ENCODE measurements at regions not wholly inside any gene's neighbourhood (a gene's known extent, or its start where the extent isn't known, plus 50 kb on each side); places are given as distances from the start of the nearest gene placed in this dataset.

DNA sequence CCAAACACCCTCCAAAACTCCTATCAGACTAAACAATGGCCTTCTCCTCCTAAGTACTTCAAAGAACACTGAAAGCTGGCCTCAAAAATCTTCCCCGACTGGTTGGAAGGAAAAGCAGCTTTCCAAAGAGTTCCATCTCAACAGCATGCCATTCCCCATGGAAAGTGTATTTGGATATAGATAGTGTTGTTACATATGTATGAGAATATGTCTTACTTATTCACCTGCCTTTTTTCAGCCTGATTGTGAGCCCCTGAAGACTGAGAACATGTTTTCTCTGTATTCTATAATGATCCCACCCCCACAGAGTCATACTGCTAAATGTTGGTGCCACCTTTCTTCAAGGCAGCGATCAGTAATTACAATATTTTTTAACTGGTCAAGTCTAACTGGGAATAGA is 185.4 kb upstream of the G2E3 start:
- DNase-seq (ENCODE audit: low read depth, low spot score), result no peak
- H3K27me3 ChIP-seq (ENCODE audit: insufficient read depth, insufficient read length), result no peaks in the 10 kb centered on the region
- no peak for TF ChIP-seq SUZ12 (IDR thresholded peaks at IDR 0.05; ENCODE audit: extremely low read depth, insufficient read depth, insufficient read length)
- no peak for TF ChIP-seq ZNF274 (IDR thresholded peaks at IDR 0.05; ENCODE audit: low read depth, low read length)
- no peak for TF ChIP-seq YY1 (IDR thresholded peaks at IDR 0.05; ENCODE audit: insufficient read depth, insufficient read length)
- H3K9ac ChIP-seq (ENCODE audit: insufficient read length, low read depth), result no peak overlapping the region
- H3K4me1 ChIP-seq (ENCODE audit: insufficient read depth, insufficient read length), result no peaks in the 10 kb centered on the region
- no peaks in the 10 kb centered on the region for H3K9me3 ChIP-seq (ENCODE audit: insufficient read depth, low read length)
- H3K4me3 ChIP-seq (ENCODE audit: insufficient read length, low read depth), result no peak overlapping the region
- H3K36me3 ChIP-seq (ENCODE audit: insufficient read depth, insufficient read length, low read length), result no peaks in the 10 kb centered on the region

DNA sequence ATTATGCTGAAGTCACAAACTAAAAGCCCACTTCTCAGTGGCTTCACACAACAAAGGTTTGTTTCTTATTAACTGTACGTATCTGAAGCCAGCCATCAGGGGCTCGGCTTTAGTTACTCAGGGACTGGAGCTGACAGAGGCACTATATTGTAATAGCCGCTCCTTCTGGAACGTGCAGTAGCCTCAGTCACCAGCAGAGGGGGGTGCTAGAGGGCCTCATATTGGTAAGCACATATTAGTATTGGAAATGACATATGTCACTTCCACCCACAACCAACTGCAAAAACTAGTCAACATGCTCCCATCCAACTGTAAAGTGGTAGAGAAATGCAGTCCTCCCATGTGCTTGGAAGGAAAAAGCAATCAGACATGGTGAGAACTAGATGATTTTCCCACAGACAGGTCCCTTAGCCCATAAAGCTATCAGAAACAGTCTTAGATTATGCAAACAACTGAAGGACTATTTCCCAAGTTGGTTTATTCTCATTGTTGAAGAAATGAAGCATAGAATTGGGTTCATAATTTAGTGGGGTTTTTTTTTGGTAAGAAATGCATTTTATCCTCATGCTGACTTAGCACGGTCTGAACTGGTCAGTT is 183.6 kb upstream of the G2E3 start:
- H3K27me3 ChIP-seq (ENCODE audit: insufficient read depth, insufficient read length), result no peaks in the 10 kb centered on the region
- H3K36me3 ChIP-seq (ENCODE audit: insufficient read depth, insufficient read length, low read length), result no peaks in the 10 kb centered on the region
- H3K4me1 ChIP-seq (ENCODE audit: insufficient read depth, insufficient read length), result no peaks in the 10 kb centered on the region
- DNase-seq (ENCODE audit: low read depth, low spot score), result peak; percentile 33
- H3K4me3 ChIP-seq (ENCODE audit: insufficient read length, low read depth), result no peak overlapping the region
- no peak for TF ChIP-seq SUZ12 (IDR thresholded peaks at IDR 0.05; ENCODE audit: extremely low read depth, insufficient read depth, insufficient read length)
- H3K9ac ChIP-seq (ENCODE audit: insufficient read length, low read depth), result no peak overlapping the region
- H3K9me3 ChIP-seq (ENCODE audit: insufficient read depth, low read length), result no peaks in the 10 kb centered on the region

- H3K27me3 ChIP-seq (ENCODE audit: insufficient read depth, insufficient read length), result no peaks in the 10 kb centered on the region
- DNase-seq (ENCODE audit: low read depth, low spot score), result no peak
- H3K9ac ChIP-seq (ENCODE audit: insufficient read length, low read depth), result no peak overlapping the region
- H3K9me3 ChIP-seq (ENCODE audit: insufficient read depth, low read length), result no peaks in the 10 kb centered on the region
- H3K36me3 ChIP-seq (ENCODE audit: insufficient read depth, insufficient read length, low read length), result no peaks in the 10 kb centered on the region
- no peaks in the 10 kb centered on the region for H3K4me1 ChIP-seq (ENCODE audit: insufficient read depth, insufficient read length)
- H3K4me3 ChIP-seq (ENCODE audit: insufficient read length, low read depth), result no peak overlapping the region
- TF ChIP-seq SUZ12 (IDR thresholded peaks at IDR 0.05; ENCODE audit: extremely low read depth, insufficient read depth, insufficient read length) (no peak), ZNF274 (IDR thresholded peaks at IDR 0.05; ENCODE audit: low read depth, low read length) (no peak), YY1 (IDR thresholded peaks at IDR 0.05; ENCODE audit: insufficient read depth, insufficient read length) (no peak)
Measured at GRCh38 chr14:30381861-30382480, 177.0 kb upstream of the G2E3 start.

- no peak overlapping the region for H3K9ac ChIP-seq (ENCODE audit: insufficient read length, low read depth)
- DNase-seq (ENCODE audit: low read depth, low spot score), result no peak
- H3K27me3 ChIP-seq (ENCODE audit: insufficient read depth, insufficient read length), result no peaks in the 10 kb centered on the region
- no peaks in the 10 kb centered on the region for H3K9me3 ChIP-seq (ENCODE audit: insufficient read depth, low read length)
- H3K4me1 ChIP-seq (ENCODE audit: insufficient read depth, insufficient read length), result no peaks in the 10 kb centered on the region
- H3K4me3 ChIP-seq (ENCODE audit: insufficient read length, low read depth), result no peak overlapping the region
- no peaks in the 10 kb centered on the region for H3K36me3 ChIP-seq (ENCODE audit: insufficient read depth, insufficient read length, low read length)
- TF ChIP-seq YY1 (IDR thresholded peaks at IDR 0.05; ENCODE audit: insufficient read depth, insufficient read length) (no peak), ZNF274 (IDR thresholded peaks at IDR 0.05; ENCODE audit: low read depth, low read length) (no peak)
Measured at GRCh38 chr14:30385925-30386324, 173.0 kb upstream of the G2E3 start.

GRCh38 chr14:30387871-30388270 is 171.1 kb upstream of the G2E3 start:
- TF ChIP-seq ZNF274 (IDR thresholded peaks at IDR 0.05; ENCODE audit: low read depth, low read length) (no peak), SUZ12 (IDR thresholded peaks at IDR 0.05; ENCODE audit: extremely low read depth, insufficient read depth, insufficient read length) (no peak), YY1 (IDR thresholded peaks at IDR 0.05; ENCODE audit: insufficient read depth, insufficient read length) (no peak)
- no peak for DNase-seq (ENCODE audit: low read depth, low spot score)
- H3K9ac ChIP-seq (ENCODE audit: insufficient read length, low read depth), result no peak overlapping the region
- H3K36me3 ChIP-seq (ENCODE audit: insufficient read depth, insufficient read length, low read length), result no peaks in the 10 kb centered on the region
- no peaks in the 10 kb centered on the region for H3K9me3 ChIP-seq (ENCODE audit: insufficient read depth, low read length)
- H3K4me3 ChIP-seq (ENCODE audit: insufficient read length, low read depth), result no peak overlapping the region
- no peaks in the 10 kb centered on the region for H3K4me1 ChIP-seq (ENCODE audit: insufficient read depth, insufficient read length)
- no peaks in the 10 kb centered on the region for H3K27me3 ChIP-seq (ENCODE audit: insufficient read depth, insufficient read length)

GRCh38 chr14:30389134-30389876 is 169.7 kb upstream of the G2E3 start:
- no peak overlapping the region for H3K9ac ChIP-seq (ENCODE audit: insufficient read length, low read depth)
- no peaks in the 10 kb centered on the region for H3K4me1 ChIP-seq (ENCODE audit: insufficient read depth, insufficient read length)
- TF ChIP-seq YY1 (IDR thresholded peaks at IDR 0.05; ENCODE audit: insufficient read depth, insufficient read length) (no peak), SUZ12 (IDR thresholded peaks at IDR 0.05; ENCODE audit: extremely low read depth, insufficient read depth, insufficient read length) (no peak)
- H3K36me3 ChIP-seq (ENCODE audit: insufficient read depth, insufficient read length, low read length), result no peaks in the 10 kb centered on the region
- H3K27me3 ChIP-seq (ENCODE audit: insufficient read depth, insufficient read length), result no peaks in the 10 kb centered on the region
- no peak overlapping the region for H3K4me3 ChIP-seq (ENCODE audit: insufficient read length, low read depth)
- no peaks in the 10 kb centered on the region for H3K9me3 ChIP-seq (ENCODE audit: insufficient read depth, low read length)
- no peak for DNase-seq (ENCODE audit: low read depth, low spot score)

GRCh38 chr14:30389877-30390385 is 169.0 kb upstream of the G2E3 start:
- no peaks in the 10 kb centered on the region for H3K9me3 ChIP-seq (ENCODE audit: insufficient read depth, low read length)
- H3K4me3 ChIP-seq (ENCODE audit: insufficient read length, low read depth), result no peak overlapping the region
- TF ChIP-seq SUZ12 (IDR thresholded peaks at IDR 0.05; ENCODE audit: extremely low read depth, insufficient read depth, insufficient read length) (no peak), ZNF274 (IDR thresholded peaks at IDR 0.05; ENCODE audit: low read depth, low read length) (no peak), YY1 (IDR thresholded peaks at IDR 0.05; ENCODE audit: insufficient read depth, insufficient read length) (no peak)
- no peak overlapping the region for H3K9ac ChIP-seq (ENCODE audit: insufficient read length, low read depth)
- no peaks in the 10 kb centered on the region for H3K4me1 ChIP-seq (ENCODE audit: insufficient read depth, insufficient read length)
- H3K36me3 ChIP-seq (ENCODE audit: insufficient read depth, insufficient read length, low read length), result no peaks in the 10 kb centered on the region
- no peaks in the 10 kb centered on the region for H3K27me3 ChIP-seq (ENCODE audit: insufficient read depth, insufficient read length)
- DNase-seq (ENCODE audit: low read depth, low spot score), result no peak

All from NT2/D1 (cell line).